ENCODE measurements at regions not wholly inside any gene's neighbourhood (a gene's known extent, or its start where the extent isn't known, plus 50 kb on each side); places are given as distances from the start of the nearest gene placed in this dataset.

- no peak for TF ChIP-seq REST (IDR thresholded peaks at IDR 0.05; ENCODE audit: low read depth)
These were observed 90.2 kb upstream of the PLEKHG7 start (continued) for GRCh38 chr12:92612611-92613010.

- H3K79me2 ChIP-seq (ENCODE audit: insufficient read depth, low read length), result no peaks in the 10 kb centered on the region
- no peaks in the 10 kb centered on the region for H3K27me3 ChIP-seq (ENCODE audit: insufficient read depth, low read length)
- CTCF ChIA-PET, result interaction anchor here (0.6 to 1.8 kb wide), 9 partner anchors 16 to 1226 kb away, joined by 3 to 7 read pairs (median 3); no protein-coding TSS in a partner anchor
- peak; percentile 33 for DNase-seq (ENCODE audit: low read depth, low spot score)
- peak; percentile 86 for ATAC-seq
- RAD21 ChIA-PET (ENCODE audit: low non-redundant PET in 1 of 2, low total read pairs in 2 of 2, uncharacterized antibody in 2 of 2, unreplicated experiment in 2 of 2), result no interaction called here
- intact Hi-C loops (cut with micrococcal nuclease), result no loop called here
- H3K4me1 ChIP-seq (ENCODE audit: control insufficient read depth in 1 of 2, insufficient read depth in 2 of 2, low read length in 2 of 2), result 0 out of 4 replicates have a peak, but pooled peaks cover 0 to 2% of the 10 kb centered on the region in 2 experiments
- H3K4me2 ChIP-seq (ENCODE audit: low read length), result peak overlapping the region; percentile 42
- BruUV-seq (replicated peaks), result no TSS peak
- H3K27ac ChIP-seq (ENCODE audit: low read depth, low read length), result no peak overlapping the region
- no peaks in the 10 kb centered on the region for H3K36me3 ChIP-seq (ENCODE audit: control insufficient read depth in 1 of 2, insufficient read depth in 2 of 2, low read length in 2 of 2)
- H3K9me3 ChIP-seq (ENCODE audit: control insufficient read depth in 1 of 2, insufficient read depth in 1 of 2, low read depth in 1 of 2, low read length in 2 of 2), result no peaks in the 10 kb centered on the region
- H4K20me1 ChIP-seq (ENCODE audit: insufficient read depth), result no peaks in the 10 kb centered on the region
- H3K4me3 ChIP-seq (replicated peaks in 1 of 2; ENCODE audit: low read depth in 1 of 2, low read length in 2 of 2), result no peak overlapping the region
- no peak overlapping the region for H3K9ac ChIP-seq (ENCODE audit: low read length)
- peak overlapping the region; percentile 81 for H2AFZ ChIP-seq (ENCODE audit: low read depth, low read length, poor library complexity, severe bottlenecking)
- POLR2A ChIA-PET, result interaction anchor here (1.2 kb wide), 1 partner anchor 462 kb away, joined by 5 read pairs; the partner anchor contains the start of gene BTG1
- H3K9me2 ChIP-seq (ENCODE audit: insufficient read depth), result no peaks in the 10 kb centered on the region; the same call in 1 of the 2 replicates
- TF ChIP-seq YY1 (IDR thresholded peaks at IDR 0.05; ENCODE audit: extremely low read depth, insufficient replicate concordance, low read depth, low read length), result no peak
- TF ChIP-seq EGR1 (IDR thresholded peaks at IDR 0.05; ENCODE audit: low read depth), result no peak
- no peak for TF ChIP-seq ELF1 (IDR thresholded peaks at IDR 0.05; ENCODE audit: borderline replicate concordance, low read depth)
- TF ChIP-seq ZFX (IDR thresholded peaks at IDR 0.05), result no peak
- TF ChIP-seq MAX (IDR thresholded peaks at IDR 0.05), result no peak
- no peak for TF ChIP-seq CEBPB (IDR thresholded peaks at IDR 0.05; ENCODE audit: low read depth)
- TF ChIP-seq ZBTB33 (IDR thresholded peaks at IDR 0.05; ENCODE audit: extremely low read depth, insufficient replicate concordance, low read length), result no peak
- TF ChIP-seq POLR2AphosphoS5 (IDR thresholded peaks at IDR 0.05; ENCODE audit: low read depth, low read length), result no peak
- no peak for TF ChIP-seq ATF3 (IDR thresholded peaks at IDR 0.05)
- TF ChIP-seq SIN3A (IDR thresholded peaks at IDR 0.05; ENCODE audit: low read depth), result no peak
- no peak for TF ChIP-seq REST (IDR thresholded peaks at IDR 0.05; ENCODE audit: low read depth)
- TF ChIP-seq POLR2A (IDR thresholded peaks at IDR 0.05; ENCODE audit: borderline replicate concordance, extremely low read depth, insufficient read depth, insufficient read length), result no peak
- no peak for TF ChIP-seq EZH2 (IDR thresholded peaks at IDR 0.05)
These were observed 94.4 kb upstream of the PLEKHG7 start for GRCh38 chr12:92608151-92609091.

Data from HCT116 (cell line).